B cell (primary cell): ENCODE measurements at regions not wholly inside any gene's neighbourhood (a gene's known extent, or its start where the extent isn't known, plus 50 kb on each side); places are given as distances from the start of the nearest gene placed in this dataset.

Experiments used
- EZH2 ChIP-seq: IDR thresholded peaks from 2 replicates; pipeline ENCODE4 v1.6.1; 2012; ENCODE audit warnings: borderline replicate concordance, low read depth, mild to moderate bottlenecking, moderate library complexity, low read length; ENCODE audit not compliant: insufficient read depth, poor library complexity, severe bottlenecking
- TF ChIP-seq, protein P1 (sequence below): fragments of 200-600 bp; IDR thresholded peaks from one replicate; pipeline ENCODE4 v1.8.0; 2022; ENCODE audit warnings: antibody characterized with exemption, mild to moderate bottlenecking

DNA sequence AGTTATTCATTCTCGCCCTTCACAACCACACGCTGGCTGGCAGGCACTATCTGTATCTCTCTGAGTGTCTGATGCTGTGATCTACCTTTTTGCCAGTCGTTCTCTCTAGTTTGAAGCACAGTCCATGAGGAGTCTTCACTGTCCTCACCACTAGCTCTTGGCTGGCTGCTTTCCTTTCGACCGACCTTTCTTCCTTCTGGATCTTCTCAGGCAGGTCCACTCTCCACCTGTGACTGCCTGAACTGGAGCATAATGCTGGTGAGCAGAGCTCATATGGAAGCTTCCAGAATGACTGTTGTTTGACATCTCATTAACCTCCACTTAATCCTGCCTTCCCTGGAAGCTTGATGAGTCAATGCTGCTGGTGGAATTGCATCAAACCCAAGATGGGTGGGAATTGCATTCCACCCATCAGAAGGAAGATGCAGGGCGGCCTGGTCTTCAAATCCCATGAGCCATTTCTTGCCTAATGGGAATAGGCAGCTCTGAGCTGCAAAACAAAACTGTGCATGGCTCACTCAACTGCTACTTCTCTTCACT is 283.5 kb upstream of the HDAC4 start:
- TF ChIP-seq, protein P1, sequence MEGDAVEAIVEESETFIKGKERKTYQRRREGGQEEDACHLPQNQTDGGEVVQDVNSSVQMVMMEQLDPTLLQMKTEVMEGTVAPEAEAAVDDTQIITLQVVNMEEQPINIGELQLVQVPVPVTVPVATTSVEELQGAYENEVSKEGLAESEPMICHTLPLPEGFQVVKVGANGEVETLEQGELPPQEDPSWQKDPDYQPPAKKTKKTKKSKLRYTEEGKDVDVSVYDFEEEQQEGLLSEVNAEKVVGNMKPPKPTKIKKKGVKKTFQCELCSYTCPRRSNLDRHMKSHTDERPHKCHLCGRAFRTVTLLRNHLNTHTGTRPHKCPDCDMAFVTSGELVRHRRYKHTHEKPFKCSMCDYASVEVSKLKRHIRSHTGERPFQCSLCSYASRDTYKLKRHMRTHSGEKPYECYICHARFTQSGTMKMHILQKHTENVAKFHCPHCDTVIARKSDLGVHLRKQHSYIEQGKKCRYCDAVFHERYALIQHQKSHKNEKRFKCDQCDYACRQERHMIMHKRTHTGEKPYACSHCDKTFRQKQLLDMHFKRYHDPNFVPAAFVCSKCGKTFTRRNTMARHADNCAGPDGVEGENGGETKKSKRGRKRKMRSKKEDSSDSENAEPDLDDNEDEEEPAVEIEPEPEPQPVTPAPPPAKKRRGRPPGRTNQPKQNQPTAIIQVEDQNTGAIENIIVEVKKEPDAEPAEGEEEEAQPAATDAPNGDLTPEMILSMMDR = no peak
- no peak for TF ChIP-seq EZH2
